K562 (cell line): ENCODE measurements at regions not wholly inside any gene's neighbourhood (a gene's known extent, or its start where the extent isn't known, plus 50 kb on each side); places are given as distances from the start of the nearest gene placed in this dataset.
"Not testable (repeated sequence)": the region's sequence is repeated elsewhere in the genome, so short reads cannot be mapped to it uniquely, and the experiment has no call there.

Experiments used
- ATAC-seq: fragments of 200-7000 bp; cut with Tn5 transposase; 3 replicates; pipeline ENCODE4 v1.9.1; 2020; ENCODE audit warnings: moderate library complexity
- BruUV-seq: library from RNA; stranded (reverse); fragments of 400-500 nt; replicated peaks from 2 replicates; lab custom pipeline; 2021; lab: Mats Ljungman, UMichigan
- CTCF ChIA-PET: fragments of 300-600 bp; formaldehyde crosslinking; extraction: SDS; loops from one replicate; lab custom pipeline; 2021; ENCODE audit warnings: low intra/inter-chr PET ratio; lab: Yijun Ruan, JAX
- POLR2A ChIA-PET: fragments of 300-600, 350-650 bp; sonication (Branson Sonifier 250); formaldehyde crosslinking; extraction: SDS; loops from one replicate; lab custom pipeline; 2021; ENCODE audit warnings: antibody characterized with exemption, inconsistent platforms; lab: Yijun Ruan, JAX
- DNase-seq, 4 experiments: peaks; one replicate each; pipeline versions ENCODE4 v3.0.0 to v3.0.0-alpha.2; 2011 to 2018; ENCODE audit warnings: low spot score in 3 of 4, mixed read lengths in 3 of 4; ENCODE audit errors: extremely low read depth in 1 of 4
- FAIRE-seq: peaks from 2 replicates; lab custom pipeline; 2011; peaks lifted over from hg19 to GRCh38; lab: Jason Lieb, UNC
- H2AFZ ChIP-seq: 2 replicates; pipeline ENCODE4 v1.6.0; 2011; ENCODE audit warnings: low read depth, low read length, control low read depth, inconsistent platforms
- H3K27ac ChIP-seq: fragments of 200-600 bp; 3 replicates; pipeline ENCODE4 v1.8.0; 2011; ENCODE audit warnings: low read depth, mild to moderate bottlenecking, control low read depth, inconsistent platforms, low read length, moderate library complexity, mixed read lengths; ENCODE audit errors: extremely low read depth
- H3K27me3 ChIP-seq, 2 experiments: fragments of 300-600 bp in 1 of 2; 2 replicates in 1 of 2; 3 replicates in 1 of 2; pipeline versions ENCODE4 v1.6.0 to v1.8.0; 2011; ENCODE audit warnings: inconsistent platforms in 2 of 2, low read length in 2 of 2, mild to moderate bottlenecking in 1 of 2, mixed read lengths in 1 of 2, moderate library complexity in 1 of 2; ENCODE audit not compliant: control insufficient read depth in 2 of 2, insufficient read depth in 2 of 2
- H3K36me3 ChIP-seq: fragments of 300-600 bp; 3 replicates; pipeline ENCODE4 v1.8.0; 2011; ENCODE audit warnings: mild to moderate bottlenecking, low read length, inconsistent platforms; ENCODE audit not compliant: control insufficient read depth, insufficient read depth
- H3K4me1 ChIP-seq, 2 experiments: fragments of 200-600 bp in 1 of 2; replicated peaks in 1 of 2; 2 replicates in 1 of 2; 3 replicates in 1 of 2; pipeline versions ENCODE4 v1.5.1 to v1.8.0; 2011; ENCODE audit warnings: inconsistent platforms in 2 of 2, low read length in 2 of 2, mild to moderate bottlenecking in 1 of 2, mixed read lengths in 1 of 2, moderate library complexity in 1 of 2; ENCODE audit not compliant: control insufficient read depth in 2 of 2, insufficient read depth in 2 of 2
- H3K4me2 ChIP-seq: 2 replicates; pipeline ENCODE4 v1.6.1; 2011; ENCODE audit warnings: low read length, control low read depth, inconsistent platforms, mixed read lengths; ENCODE audit not compliant: insufficient read depth
- H3K4me3 ChIP-seq: fragments of 200-600 bp; sonication (generic), shearing (Covaris generic); 2 replicates; pipeline ENCODE4 v1.5.1; 2016; ENCODE audit warnings: control low read depth, inconsistent platforms
- H3K79me2 ChIP-seq: fragments of 200-600 bp; 3 replicates; pipeline ENCODE4 v1.8.0; 2011; ENCODE audit warnings: low read length, inconsistent platforms; ENCODE audit not compliant: control insufficient read depth, insufficient read depth
- H3K9ac ChIP-seq, 2 experiments: 2 replicates each; pipeline versions ENCODE4 v1.6.0 to v1.6.1; 2011; ENCODE audit warnings: low read depth in 2 of 2, low read length in 2 of 2, control low read depth in 1 of 2, inconsistent platforms in 1 of 2, mild to moderate bottlenecking in 1 of 2, mixed read lengths in 1 of 2; ENCODE audit not compliant: insufficient read depth in 1 of 2
- H3K9me1 ChIP-seq: one replicate; pipeline ENCODE4 v1.6.0; 2011; ENCODE audit warnings: inconsistent platforms, mild to moderate bottlenecking, low read length, moderate library complexity; ENCODE audit not compliant: control insufficient read depth, insufficient read depth
- H3K9me3 ChIP-seq: replicated peaks from 2 replicates; pipeline ENCODE4 v1.5.1; 2011; ENCODE audit warnings: low read depth, low read length, inconsistent platforms; ENCODE audit not compliant: control insufficient read depth, insufficient read depth
- H4K20me1 ChIP-seq: replicated peaks from 2 replicates; pipeline ENCODE4 v1.6.1; 2011; ENCODE audit warnings: low read length, inconsistent platforms, mixed read lengths; ENCODE audit not compliant: control insufficient read depth, insufficient read depth
- ESRRA ChIP-seq: fragments of 450-650 bp; IDR thresholded peaks from 2 replicates; pipeline ENCODE4 v1.6.1; 2014; ENCODE audit warnings: low read depth, mild to moderate bottlenecking, moderate library complexity, borderline replicate concordance
- FOXK2 ChIP-seq, 2 experiments: fragments of 450-650 bp; IDR thresholded peaks in 1 of 2; conservative IDR thresholded peaks in 1 of 2; 2 replicates each; pipeline ENCODE4 v1.6.1; 2016; ENCODE audit warnings: low read depth in 2 of 2, mild to moderate bottlenecking in 1 of 2
- MEIS2 ChIP-seq: fragments of 450-650 bp; IDR thresholded peaks from 2 replicates; pipeline ENCODE4 v1.6.1; 2014; ENCODE audit warnings: mild to moderate bottlenecking; ENCODE audit not compliant: partially characterized antibody
- PML ChIP-seq: IDR thresholded peaks from 2 replicates; pipeline ENCODE4 v1.6.1; 2012; ENCODE audit warnings: low read length, inconsistent platforms
- POLR2B ChIP-seq: fragments of 450-650 bp; IDR thresholded peaks from 2 replicates; pipeline ENCODE4 v1.6.1; 2018; ENCODE audit warnings: low read depth; ENCODE audit not compliant: partially characterized antibody
- SRSF3 ChIP-seq: fragments of 200-400 bp; formaldehyde crosslinking; IDR thresholded peaks from 2 replicates; pipeline ENCODE4 v1.6.1; 2016; ENCODE audit warnings: mild to moderate bottlenecking, low read length, moderate library complexity; ENCODE audit not compliant: insufficient read depth
- XRCC4 ChIP-seq: IDR thresholded peaks from one replicate; pipeline ENCODE4 v1.6.1; 2011; ENCODE audit not compliant: insufficient read depth, insufficient read length; ENCODE audit errors: extremely low read depth
- WGBS: fragments of 100-300 bp; shearing (Covaris generic); methylation state at CpG from one replicate; pipeline ENCODE4 v1.1.6; 2016; ENCODE audit warnings: low coverage, mixed read lengths; ENCODE audit not compliant: insufficient coverage; ENCODE audit errors: missing lambda C conversion rate; 5-methylcytosine and 5-hydroxymethylcytosine counted together
- in situ Hi-C: fragments of 300-500 bp; cut with MboI; formaldehyde crosslinking; loops from 4 replicates; pipeline ENCODE4 v1.15.0; 2018; ENCODE audit warnings: inconsistent platforms, mixed read lengths
- intact Hi-C: fragments of 100-400 bp; cut with micrococcal nuclease; formaldehyde crosslinking; loops from 2 replicates; pipeline ENCODE4 v1.14.2; 2022
- TF ChIP-seq, protein P1 (sequence below): fragments of 150-350 bp; IDR thresholded peaks from 2 replicates; pipeline ENCODE4 v1.6.1; 2014; ENCODE audit warnings: low read depth, mild to moderate bottlenecking, low read length, borderline replicate concordance
- TF ChIP-seq, protein P2 (sequence below): IDR thresholded peaks from 2 replicates; pipeline ENCODE4 v1.6.1; 2011; ENCODE audit warnings: borderline replicate concordance, low read depth, mild to moderate bottlenecking, moderate library complexity, low read length; ENCODE audit not compliant: insufficient read depth, poor library complexity, severe bottlenecking

DNA sequence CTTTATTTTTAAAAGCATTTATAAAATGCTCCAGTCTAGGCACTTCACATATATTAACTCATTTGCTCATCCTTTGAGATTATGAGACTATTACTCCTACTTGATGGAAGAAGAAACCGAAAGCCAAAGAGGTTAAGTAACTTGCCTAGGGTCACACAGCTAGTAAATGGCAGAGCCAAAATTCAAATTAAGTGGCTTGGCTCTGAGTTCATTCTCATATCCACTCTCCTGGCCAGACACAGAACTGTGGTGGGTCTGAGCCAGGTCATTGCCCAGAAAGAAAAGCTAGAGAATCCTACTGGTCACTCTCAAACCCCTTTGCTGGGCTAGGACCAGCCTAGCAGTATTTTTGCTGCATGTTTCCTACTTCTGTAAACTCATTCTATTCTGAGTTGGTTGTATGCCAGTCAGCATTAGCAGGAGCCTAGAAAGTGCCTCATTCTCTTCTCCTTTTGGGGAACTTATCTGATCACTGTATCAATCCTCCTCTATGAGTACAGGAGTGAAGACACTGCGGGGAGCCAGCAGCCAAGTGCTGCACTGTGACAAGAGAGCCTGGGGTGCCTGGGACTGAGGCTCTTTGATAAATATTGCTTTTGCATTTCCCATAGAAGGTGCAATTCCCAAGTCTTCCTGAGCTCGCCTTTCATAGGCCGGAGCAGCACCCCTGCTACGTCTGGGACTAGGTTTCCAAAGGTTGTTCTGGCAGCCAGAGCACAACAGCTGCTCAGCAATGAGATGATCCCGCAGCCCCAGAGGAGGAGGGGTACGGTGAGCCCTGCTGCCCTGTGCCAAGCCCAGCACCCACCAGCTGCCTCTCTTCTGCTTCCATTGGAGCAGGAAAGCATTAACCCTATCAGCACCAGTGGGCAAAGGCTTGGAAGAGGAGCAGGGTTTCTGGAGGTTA, 728.3 kb downstream of the MAFB start:
- intact Hi-C loops: no loop called here
- no peaks in the 10 kb centered on the region for H4K20me1 ChIP-seq
- no peaks in the 10 kb centered on the region for H3K9me1 ChIP-seq
- H3K4me1 ChIP-seq: no peaks in the 10 kb centered on the region
- no peak overlapping the region for H2AFZ ChIP-seq
- H3K79me2 ChIP-seq: no peaks in the 10 kb centered on the region
- H3K4me3 ChIP-seq: no peak overlapping the region
- no peaks in the 10 kb centered on the region for H3K36me3 ChIP-seq
- DNase-seq (no peak), FAIRE-seq (no peak), ATAC-seq (no peak)
- H3K27me3 ChIP-seq: no peaks in the 10 kb centered on the region
- H3K27ac ChIP-seq: no peak overlapping the region
- ChIA-PET POLR2A (no interaction called here), CTCF (no interaction called here)
- no peak overlapping the region for H3K4me2 ChIP-seq
- H3K9ac ChIP-seq: no peak overlapping the region
- no peaks in the 10 kb centered on the region for H3K9me3 ChIP-seq
- in situ Hi-C loops: no loop called here
- no TSS peak for BruUV-seq
- TF ChIP-seq, protein P1, sequence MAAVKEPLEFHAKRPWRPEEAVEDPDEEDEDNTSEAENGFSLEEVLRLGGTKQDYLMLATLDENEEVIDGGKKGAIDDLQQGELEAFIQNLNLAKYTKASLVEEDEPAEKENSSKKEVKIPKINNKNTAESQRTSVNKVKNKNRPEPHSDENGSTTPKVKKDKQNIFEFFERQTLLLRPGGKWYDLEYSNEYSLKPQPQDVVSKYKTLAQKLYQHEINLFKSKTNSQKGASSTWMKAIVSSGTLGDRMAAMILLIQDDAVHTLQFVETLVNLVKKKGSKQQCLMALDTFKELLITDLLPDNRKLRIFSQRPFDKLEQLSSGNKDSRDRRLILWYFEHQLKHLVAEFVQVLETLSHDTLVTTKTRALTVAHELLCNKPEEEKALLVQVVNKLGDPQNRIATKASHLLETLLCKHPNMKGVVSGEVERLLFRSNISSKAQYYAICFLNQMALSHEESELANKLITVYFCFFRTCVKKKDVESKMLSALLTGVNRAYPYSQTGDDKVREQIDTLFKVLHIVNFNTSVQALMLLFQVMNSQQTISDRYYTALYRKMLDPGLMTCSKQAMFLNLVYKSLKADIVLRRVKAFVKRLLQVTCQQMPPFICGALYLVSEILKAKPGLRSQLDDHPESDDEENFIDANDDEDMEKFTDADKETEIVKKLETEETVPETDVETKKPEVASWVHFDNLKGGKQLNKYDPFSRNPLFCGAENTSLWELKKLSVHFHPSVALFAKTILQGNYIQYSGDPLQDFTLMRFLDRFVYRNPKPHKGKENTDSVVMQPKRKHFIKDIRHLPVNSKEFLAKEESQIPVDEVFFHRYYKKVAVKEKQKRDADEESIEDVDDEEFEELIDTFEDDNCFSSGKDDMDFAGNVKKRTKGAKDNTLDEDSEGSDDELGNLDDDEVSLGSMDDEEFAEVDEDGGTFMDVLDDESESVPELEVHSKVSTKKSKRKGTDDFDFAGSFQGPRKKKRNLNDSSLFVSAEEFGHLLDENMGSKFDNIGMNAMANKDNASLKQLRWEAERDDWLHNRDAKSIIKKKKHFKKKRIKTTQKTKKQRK: no peak
- TF ChIP-seq SRSF3 (no peak), FOXK2 (conservative IDR thresholded peaks at IDR 0.05 in 1 of 2, IDR thresholded peaks at IDR 0.05 in 1 of 2; ENCODE audit: low read depth in 2 of 2) (no peak), POLR2B (no peak), ESRRA (no peak), XRCC4 (no peak), PML (no peak), MEIS2 (no peak)
- TF ChIP-seq, protein P2, sequence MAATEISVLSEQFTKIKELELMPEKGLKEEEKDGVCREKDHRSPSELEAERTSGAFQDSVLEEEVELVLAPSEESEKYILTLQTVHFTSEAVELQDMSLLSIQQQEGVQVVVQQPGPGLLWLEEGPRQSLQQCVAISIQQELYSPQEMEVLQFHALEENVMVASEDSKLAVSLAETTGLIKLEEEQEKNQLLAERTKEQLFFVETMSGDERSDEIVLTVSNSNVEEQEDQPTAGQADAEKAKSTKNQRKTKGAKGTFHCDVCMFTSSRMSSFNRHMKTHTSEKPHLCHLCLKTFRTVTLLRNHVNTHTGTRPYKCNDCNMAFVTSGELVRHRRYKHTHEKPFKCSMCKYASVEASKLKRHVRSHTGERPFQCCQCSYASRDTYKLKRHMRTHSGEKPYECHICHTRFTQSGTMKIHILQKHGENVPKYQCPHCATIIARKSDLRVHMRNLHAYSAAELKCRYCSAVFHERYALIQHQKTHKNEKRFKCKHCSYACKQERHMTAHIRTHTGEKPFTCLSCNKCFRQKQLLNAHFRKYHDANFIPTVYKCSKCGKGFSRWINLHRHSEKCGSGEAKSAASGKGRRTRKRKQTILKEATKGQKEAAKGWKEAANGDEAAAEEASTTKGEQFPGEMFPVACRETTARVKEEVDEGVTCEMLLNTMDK: no peak
- 0% methylated on average over 6 of the region's 7 CpGs for WGBS

DNA sequence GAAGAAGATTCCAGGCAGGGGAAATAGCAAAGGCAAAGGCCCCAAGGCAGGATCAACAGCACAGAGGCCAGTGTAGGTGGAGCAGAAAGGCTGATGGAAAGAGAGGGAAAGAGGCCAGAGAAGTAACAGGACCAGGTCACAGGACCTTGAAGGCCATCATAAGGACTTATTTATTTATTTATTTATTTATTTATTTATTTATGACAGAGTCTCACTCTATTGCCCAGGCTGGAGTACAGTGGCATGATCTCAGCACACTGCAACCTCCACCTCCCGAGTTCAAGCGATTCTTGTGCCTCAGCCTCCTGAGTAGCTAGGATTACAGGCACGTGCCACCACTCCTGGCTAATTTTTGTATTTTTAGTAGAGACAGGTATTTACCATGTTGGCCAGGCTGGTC, 731.1 kb downstream of the MAFB start:
- POLR2A ChIA-PET, H3K4me1 ChIP-seq, H3K36me3 ChIP-seq, ATAC-seq, intact Hi-C loops, BruUV-seq, FAIRE-seq, H3K27ac ChIP-seq, H3K9me3 ChIP-seq, H3K4me2 ChIP-seq, CTCF ChIA-PET, in situ Hi-C loops, H3K27me3 ChIP-seq, H3K9me1 ChIP-seq, H3K4me3 ChIP-seq, H2AFZ ChIP-seq, H4K20me1 ChIP-seq, DNase-seq, H3K9ac ChIP-seq, H3K79me2 ChIP-seq: not testable (repeated sequence)
- WGBS: 0% methylated on average over 3 of the region's 3 CpGs
